Right ventricle myocardium superior (tissue), 1 donor: ENCODE measurements at regions not wholly inside any gene's neighbourhood (a gene's known extent, or its start where the extent isn't known, plus 50 kb on each side); places are given as distances from the start of the nearest gene placed in this dataset.

Experiments used
- ATAC-seq: fragments of 200-7000 bp; cut with Tn5 transposase; one replicate; pipeline ENCODE4 v1.9.1; 2020; ENCODE audit warnings: mild to moderate bottlenecking; ENCODE audit not compliant: poor library complexity
- DNase-seq: peaks from one replicate; pipeline ENCODE4 v3.0.0-alpha.2; 2020
- intact Hi-C: fragments of 100-400 bp; cut with DNase I; formaldehyde crosslinking; loops from one replicate; pipeline ENCODE4 v1.11.2; 2022
- donor health status: DM: no; HTN: yes; CAD: no; lungs with severe emphysema.

- intact Hi-C loops = no loop called here
- no peak for ATAC-seq
- DNase-seq = no peak
Measured at GRCh38 chr11:41836431-41836830, 377.0 kb upstream of the LRRC4C start.

GRCh38 chr11:41842673-41843072, 383.2 kb upstream of the LRRC4C start:
- intact Hi-C loops = no loop called here
- DNase-seq (no peak), ATAC-seq (no peak)

GRCh38 chr11:41845066-41845465, 385.6 kb upstream of the LRRC4C start:
- intact Hi-C loops = no loop called here
- ATAC-seq (no peak), DNase-seq (no peak)

GRCh38 chr11:41848349-41848748, 388.9 kb upstream of the LRRC4C start:
- ATAC-seq (no peak), DNase-seq (no peak)
- intact Hi-C loops = no loop called here

GRCh38 chr11:41849250-41849649, 389.8 kb upstream of the LRRC4C start:
- no peak for ATAC-seq
- intact Hi-C loops = no loop called here
- DNase-seq = no peak

- intact Hi-C loops = no loop called here
- DNase-seq = no peak
- ATAC-seq = no peak
Measured at GRCh38 chr11:41851743-41852142, 392.3 kb upstream of the LRRC4C start.

GRCh38 chr11:41861838-41862237, 402.4 kb upstream of the LRRC4C start:
- DNase-seq = no peak
- intact Hi-C loops = no loop called here
- ATAC-seq = no peak

- intact Hi-C loops = no loop called here
- DNase-seq = no peak
- no peak for ATAC-seq
Measured at GRCh38 chr11:41866525-41866924, 407.1 kb upstream of the LRRC4C start.

- intact Hi-C loops = no loop called here
- DNase-seq (no peak), ATAC-seq (no peak)
Measured at GRCh38 chr11:41868606-41869005, 409.2 kb upstream of the LRRC4C start.

GRCh38 chr11:41872426-41872825, 413.0 kb upstream of the LRRC4C start:
- ATAC-seq = no peak
- intact Hi-C loops = no loop called here
- DNase-seq = no peak

GRCh38 chr11:41872870-41873269, 413.4 kb upstream of the LRRC4C start:
- intact Hi-C loops = no loop called here
- DNase-seq (no peak), ATAC-seq (no peak)

GRCh38 chr11:41878095-41878494, 418.6 kb upstream of the LRRC4C start:
- intact Hi-C loops = no loop called here
- no peak for DNase-seq

GRCh38 chr11:41879214-41879613, 419.8 kb upstream of the LRRC4C start:
- DNase-seq = no peak
- ATAC-seq = no peak

More at GRCh38 chr11:41878095-41878494, 418.6 kb upstream of the LRRC4C start:
- ATAC-seq = no peak

GRCh38 chr11:41895081-41895480, 435.6 kb upstream of the LRRC4C start:
- DNase-seq = no peak
- ATAC-seq = no peak
- intact Hi-C loops = no loop called here

More at GRCh38 chr11:41879214-41879613, 419.8 kb upstream of the LRRC4C start:
- intact Hi-C loops = no loop called here

- intact Hi-C loops = no loop called here
- DNase-seq (no peak), ATAC-seq (no peak)
Measured at GRCh38 chr11:41897991-41898390, 438.5 kb upstream of the LRRC4C start.

- ATAC-seq (no peak), DNase-seq (no peak)
- intact Hi-C loops = no loop called here
Measured at GRCh38 chr11:41917900-41918299, 458.4 kb upstream of the LRRC4C start.

GRCh38 chr11:41920374-41920773, 460.9 kb upstream of the LRRC4C start:
- intact Hi-C loops = no loop called here
- no peak for DNase-seq
- no peak for ATAC-seq

GRCh38 chr11:41921746-41922390, 462.4 kb upstream of the LRRC4C start:
- ATAC-seq = no peak
- DNase-seq = no peak
- intact Hi-C loops = no loop called here

GRCh38 chr11:41926339-41926738, 466.9 kb upstream of the LRRC4C start:
- no peak for DNase-seq
- intact Hi-C loops = no loop called here
- ATAC-seq = no peak

GRCh38 chr11:41935241-41935640, 475.8 kb upstream of the LRRC4C start:
- intact Hi-C loops = no loop called here
- ATAC-seq (no peak), DNase-seq (no peak)

- DNase-seq (no peak), ATAC-seq (no peak)
- intact Hi-C loops = no loop called here
Measured at GRCh38 chr11:41935795-41936194, 476.3 kb upstream of the LRRC4C start.
